Fibroblast of skin of back (primary cell): ENCODE measurements at regions not wholly inside any gene's neighbourhood (a gene's known extent, or its start where the extent isn't known, plus 50 kb on each side); places are given as distances from the start of the nearest gene placed in this dataset.
"Not testable (repeated sequence)": the region's sequence is repeated elsewhere in the genome, so short reads cannot be mapped to it uniquely, and the experiment has no call there.

ENCODE experiments used
- DNase-seq: peaks from one replicate; pipeline ENCODE4 v3.0.0-alpha.2; 2013

DNA sequence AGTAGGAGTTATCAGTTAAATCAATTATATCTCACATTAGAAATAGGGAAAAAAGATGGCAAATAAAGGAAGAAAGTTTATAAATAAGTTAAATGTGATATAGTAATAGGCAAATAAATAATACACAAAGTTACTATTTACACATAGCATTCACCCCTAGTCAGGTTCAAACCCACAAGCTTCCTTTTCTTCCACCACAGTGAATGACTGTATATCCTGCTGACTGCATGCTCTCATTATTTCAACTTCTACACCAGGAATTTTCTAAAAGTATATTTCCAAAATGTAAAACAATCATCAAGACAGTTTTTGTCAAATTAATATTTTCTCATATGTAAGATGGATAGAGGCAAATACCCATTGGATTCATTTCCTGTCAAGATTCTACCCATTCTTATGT is 548.6 kb upstream of the SLITRK5 start:
- DNase-seq = peak; percentile 38

DNA sequence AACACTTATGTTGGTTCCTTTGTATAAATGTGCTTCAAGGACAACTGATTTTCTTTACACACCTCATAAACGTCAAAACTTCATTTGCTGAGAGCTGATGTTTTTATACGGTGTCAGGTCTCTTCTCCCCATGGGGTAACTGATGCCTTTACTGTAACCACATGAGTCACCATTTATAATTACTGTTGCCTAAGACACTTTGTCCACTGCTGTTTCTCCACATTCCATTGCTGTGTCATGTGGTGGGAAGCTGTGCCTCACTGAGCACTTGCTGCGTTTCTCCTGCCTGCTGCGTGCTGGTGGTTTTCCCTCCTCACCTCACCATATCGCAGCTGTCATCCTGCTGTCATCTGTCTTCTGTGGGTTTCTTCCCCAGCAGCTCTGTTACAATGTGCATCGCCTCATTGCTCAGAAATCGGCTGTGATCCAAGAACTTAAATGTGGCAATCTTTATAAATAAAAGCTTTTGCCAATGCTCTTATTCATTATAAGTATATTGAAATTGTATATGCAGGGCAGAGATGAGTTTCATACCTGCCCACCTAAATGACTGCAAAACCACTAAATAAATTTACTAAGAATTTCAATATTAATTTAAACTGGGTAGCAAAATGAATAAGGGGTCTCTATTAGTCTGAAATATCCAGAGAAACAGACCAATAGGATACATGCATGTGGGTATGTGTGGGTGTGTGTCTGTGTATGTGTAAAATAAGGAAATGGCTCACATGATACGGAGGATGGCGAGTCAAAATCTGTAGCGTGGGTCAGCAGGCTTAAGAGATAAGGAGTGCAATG is 547.0 kb upstream of the SLITRK5 start:
- peak; percentile 96 for DNase-seq

DNA sequence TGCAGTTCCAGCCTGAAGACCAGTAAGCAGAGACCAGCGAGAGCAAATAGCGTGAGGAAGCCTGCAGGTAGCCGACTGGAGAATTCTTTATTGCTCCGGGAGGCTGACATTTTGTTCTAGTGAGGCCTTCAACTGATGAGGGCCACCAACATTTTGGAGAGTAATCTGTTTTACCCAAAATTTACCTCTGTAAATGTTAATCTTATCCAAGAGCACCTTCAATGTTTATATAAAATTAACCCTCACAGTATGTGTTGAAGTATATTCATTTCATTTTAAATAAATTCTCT is 546.4 kb upstream of the SLITRK5 start:
- DNase-seq = no peak

DNA sequence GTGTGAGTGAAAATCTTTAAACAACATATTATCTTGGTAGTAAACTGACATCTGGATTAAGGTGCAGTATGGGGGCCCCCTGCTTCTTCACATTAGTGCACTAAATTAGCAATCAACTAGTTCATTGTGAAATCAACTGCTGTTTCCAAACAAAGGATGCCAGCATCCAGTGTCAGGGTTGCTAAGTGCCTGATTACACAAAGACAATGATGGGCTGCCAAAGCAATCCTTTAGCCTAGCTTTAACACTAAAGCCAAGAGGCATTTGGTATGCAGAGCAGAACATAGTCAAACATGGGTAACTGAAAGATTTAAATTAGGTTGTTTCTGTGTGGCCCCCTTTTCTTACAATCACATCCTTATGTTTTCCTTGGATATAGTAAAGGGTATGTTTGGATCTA is 543.1 kb upstream of the SLITRK5 start:
- DNase-seq = no peak

DNA sequence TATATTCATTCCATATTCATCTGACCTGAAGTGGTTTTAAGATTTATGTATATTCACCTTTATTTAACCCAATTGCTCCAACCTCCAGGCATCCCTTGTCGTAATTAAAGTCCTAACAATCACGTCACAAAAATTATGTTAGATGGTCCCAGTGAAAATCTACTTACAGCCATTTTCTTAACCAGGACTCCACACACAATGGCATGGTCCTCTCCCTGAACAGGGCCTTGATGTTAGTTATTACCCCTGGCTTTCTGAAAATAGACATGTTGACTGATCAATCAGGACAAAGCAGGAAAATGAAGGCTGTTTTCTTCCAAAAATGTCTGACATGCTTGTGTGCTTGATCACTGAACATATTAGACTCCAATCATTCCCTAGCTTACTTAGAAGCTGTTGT is 542.7 kb upstream of the SLITRK5 start:
- DNase-seq = no peak

DNA sequence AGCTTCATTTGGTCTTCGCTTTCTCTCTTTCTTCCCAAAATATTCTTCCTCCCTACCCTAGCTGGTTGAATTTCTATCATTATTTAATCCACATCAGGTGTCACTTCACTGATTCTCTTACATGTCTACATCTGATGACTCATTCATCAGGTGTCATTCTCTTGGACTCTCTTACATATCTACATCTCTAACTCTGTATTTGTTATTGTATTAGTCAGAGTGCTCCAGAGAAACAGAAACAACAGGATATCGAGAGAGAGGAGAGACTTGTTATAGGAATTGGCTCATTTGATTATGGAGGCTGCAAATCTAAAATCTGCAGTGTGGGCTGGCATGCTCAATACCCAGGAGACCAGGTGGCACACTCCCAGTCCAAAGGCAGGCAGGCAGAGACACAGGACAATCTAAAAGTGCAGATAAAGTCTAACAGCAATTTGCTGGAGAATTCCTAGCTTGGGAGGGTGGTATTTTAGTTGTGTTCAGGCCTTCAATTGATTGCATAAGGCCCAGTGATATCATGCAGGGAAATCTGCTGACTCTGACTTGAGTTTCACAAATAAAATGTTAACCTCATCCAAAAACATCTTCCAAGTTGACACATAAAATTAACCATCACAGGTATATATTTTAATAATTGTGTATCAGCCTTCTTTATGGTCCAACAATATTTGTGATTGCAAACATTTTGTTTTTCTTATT is 541.4 kb upstream of the SLITRK5 start:
- no peak for DNase-seq

DNA sequence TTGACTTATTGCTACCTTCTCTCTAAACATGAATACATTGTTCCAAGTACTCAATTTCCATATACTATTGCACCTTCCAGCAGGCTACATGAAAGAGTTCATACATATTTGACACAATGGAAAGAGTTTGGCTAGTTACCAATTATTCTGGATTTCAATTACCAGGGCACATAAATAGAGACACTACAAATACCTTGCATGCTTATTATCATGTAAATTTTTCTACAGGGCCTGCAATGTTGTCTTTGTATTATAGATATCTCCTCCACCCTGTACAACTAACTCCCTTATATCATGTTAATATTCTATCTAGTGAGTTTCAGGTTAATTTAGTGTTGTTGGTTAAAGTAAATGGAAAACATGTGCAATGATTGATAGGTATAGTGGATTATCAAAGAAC is 540.7 kb upstream of the SLITRK5 start:
- DNase-seq = no peak

DNA sequence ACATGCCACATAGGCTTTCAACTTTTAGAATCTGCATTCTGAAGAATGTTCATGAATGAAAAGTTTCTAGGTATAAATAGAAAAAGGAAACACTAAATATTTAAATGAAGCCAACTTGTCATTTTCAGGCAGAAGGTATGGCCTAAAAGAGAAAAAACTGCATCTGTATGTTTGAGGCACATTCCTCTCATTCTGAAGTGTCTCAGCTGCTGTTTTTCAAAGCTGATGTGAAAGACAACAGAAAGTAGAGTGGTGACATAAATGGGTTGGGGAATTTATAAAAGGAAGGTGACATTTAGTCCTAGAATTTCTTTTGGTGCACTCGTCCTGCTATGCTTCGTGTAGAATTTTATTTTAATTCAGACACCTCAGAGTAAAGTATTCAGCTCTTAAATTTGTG is 539.6 kb upstream of the SLITRK5 start:
- DNase-seq = no peak

DNA sequence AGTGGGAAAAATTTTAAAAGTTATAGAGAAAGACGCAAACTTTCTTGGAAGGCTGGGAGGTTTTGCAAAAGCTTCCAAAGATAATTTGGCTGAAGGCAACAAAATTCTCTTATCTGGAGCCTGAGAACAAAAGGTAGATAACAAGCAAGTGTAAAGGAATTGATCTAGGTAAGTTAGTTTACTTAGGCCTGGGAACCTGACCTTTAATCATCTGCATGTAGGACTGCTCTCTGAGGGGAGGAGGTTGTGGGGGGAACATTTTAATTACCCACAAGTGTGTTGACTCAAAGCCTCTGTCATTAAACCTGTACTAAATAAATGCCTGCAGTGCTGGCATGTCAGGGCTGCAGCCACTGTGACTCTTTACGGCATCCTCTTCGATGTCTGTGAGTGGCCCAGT is 532.3 kb upstream of the SLITRK5 start:
- DNase-seq = no peak

DNA sequence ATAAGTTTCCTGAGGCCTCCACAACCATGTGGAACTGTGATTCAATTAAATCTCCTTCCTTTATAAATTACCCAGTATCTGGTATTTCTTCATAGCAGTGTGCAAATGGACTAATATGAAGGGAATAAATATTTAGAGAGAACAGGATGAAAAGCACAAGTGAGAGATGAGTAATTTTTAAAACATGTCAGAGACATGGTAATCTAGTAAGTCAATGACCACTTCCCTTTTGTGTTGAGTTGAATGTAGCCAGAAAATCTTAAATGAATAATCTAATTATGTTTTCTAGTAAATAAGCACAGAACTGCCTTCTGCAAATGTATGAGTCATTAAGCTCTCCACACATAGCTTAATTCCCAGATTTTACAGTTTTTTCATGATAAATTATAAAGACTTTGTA is 524.1 kb upstream of the SLITRK5 start:
- peak; percentile 20 for DNase-seq

DNA sequence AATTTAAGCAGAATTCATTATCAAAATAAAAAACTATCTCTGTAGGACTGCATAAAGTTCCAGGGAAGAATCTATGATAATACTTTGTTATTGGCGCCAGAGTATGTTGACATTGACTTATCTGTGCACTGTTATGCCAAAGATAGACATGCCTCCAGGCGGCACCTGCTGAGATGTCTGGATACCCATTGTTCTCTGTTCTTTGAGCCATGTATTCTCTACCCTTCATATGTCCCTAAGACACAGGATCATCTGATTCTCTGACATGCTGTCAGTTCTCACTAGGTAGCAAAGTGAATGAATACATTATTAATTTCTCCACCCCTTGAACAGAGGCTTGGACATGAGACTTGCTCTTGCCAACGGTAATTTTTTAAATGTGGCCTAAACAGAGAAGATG is 517.8 kb upstream of the SLITRK5 start:
- no peak for DNase-seq

DNA sequence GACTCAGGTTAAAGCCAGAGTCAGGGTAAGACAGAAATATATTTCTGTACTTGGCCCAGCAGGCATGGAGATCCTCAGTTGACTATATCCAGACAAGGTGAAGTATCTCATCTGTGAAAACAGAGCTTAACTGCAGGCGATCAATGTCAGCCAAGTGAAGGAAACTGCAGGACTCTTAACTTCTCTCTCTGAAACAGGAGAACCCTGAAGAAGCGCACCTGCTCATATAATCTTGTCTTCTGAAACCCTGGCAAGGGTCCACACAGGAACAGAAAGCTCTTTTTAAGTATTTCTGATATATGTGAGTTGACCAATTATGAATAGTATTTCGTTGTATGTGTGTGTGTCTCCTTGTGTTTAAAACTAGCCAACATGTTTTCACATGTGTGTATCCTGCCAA is 504.8 kb upstream of the SLITRK5 start:
- no peak for DNase-seq

DNA sequence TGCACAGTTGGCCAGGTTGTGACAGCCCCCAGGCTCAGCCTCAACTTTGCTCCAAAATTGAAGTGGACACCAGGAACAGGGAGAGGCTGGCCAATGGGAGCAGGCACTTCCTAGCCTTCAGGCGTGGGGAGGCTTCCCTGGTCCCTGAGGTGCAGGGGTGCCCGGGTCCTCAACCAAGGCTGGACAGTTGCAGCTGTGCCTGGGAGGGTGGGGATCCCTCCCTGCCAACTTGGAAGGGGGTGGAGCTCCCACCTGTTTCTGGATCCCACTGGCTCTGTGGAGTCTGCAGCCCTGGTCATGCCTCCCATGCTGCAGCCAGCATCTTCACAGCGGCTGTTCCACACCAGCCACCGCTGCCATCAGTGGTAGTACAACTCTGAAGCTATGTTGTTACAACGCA is 502.8 kb upstream of the SLITRK5 start:
- DNase-seq = no peak

DNA sequence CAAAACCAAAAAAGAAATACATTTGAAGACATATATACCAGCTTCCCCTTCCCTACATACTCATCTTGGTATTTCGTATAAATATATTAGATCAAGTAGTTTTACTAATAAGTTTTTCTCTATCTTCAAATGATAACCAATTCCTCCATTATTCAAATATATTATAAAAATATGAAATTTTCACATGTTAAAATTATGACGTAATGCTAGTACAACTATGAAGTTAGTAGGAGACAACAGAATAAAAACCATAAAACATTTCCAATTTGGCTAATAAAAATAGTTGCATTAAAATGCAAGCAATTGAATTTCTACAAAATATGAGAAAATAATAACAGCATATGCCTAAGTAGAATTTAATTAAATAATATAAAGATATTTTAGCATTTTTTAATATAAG is 501.8 kb upstream of the SLITRK5 start:
- no peak for DNase-seq

DNA sequence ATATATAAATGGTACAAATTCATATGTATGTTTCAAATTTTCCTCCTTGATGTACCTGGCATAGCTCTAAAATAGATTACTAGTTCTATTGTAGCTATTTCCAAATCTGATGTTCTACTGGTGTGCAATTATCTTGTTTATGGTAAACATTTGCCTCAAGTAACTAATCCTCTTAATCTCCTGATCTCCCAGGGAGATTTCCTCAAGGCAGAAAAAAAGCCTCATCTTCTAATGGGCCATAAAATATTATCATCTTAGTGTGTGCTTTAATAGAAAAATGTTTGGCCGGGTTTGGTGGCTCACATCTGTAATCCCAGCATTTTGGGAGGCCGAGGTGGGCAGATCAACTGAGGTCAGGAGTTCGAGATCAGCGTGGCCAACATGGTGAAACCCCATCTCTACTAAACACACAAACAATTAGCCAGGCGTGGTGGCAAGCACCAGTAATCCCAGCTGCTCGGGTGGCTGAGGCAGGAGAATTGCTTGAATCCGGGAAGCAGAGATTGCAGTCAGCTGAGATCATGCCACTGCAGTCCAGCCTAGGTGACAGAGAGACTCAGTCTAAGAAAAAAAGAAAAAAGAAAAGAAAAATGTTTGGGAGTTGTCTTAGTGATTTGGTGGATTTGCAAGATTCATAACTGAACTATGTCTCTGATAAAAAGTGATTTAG is 498.9 kb upstream of the SLITRK5 start:
- no peak for DNase-seq

DNA sequence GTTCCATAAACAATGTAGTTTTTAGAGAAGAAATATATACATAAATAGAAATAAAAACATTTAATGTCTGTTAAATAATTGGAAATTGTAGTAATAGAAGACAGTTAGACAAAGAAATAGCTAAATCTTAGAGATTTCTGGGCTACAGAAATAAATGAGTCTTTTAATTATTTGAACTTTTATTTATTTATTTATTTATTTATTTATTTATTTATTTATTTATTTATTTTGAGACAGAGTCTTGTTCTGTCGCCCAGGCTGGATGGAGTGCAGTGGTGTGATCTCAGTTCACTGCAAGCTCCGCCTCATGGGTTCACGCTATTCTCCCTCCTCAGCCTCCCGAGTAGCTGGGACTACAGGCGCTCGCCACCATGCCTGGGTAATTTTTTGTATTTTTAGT is 486.0 kb upstream of the SLITRK5 start:
- DNase-seq = not testable (repeated sequence)

DNA sequence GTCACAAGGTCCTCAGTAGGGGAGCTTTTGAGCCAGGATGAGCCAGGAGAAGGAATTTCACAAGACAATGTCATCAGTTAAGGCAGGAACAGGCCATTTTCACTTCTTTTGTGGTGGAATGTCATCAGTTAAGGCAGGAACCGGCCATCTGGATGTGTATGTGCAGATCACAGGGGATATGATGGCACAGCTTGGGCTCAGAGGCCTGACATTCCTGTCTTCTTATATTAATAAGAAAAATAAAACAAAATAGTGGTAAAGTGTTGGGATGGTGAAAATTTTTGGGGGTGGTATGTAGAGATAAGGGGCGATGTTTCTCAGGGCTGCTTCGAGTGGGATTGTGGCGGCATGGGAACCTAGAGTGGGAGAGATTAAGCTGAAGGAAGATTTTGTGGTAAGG is 484.5 kb upstream of the SLITRK5 start:
- DNase-seq = not testable (repeated sequence)

DNA sequence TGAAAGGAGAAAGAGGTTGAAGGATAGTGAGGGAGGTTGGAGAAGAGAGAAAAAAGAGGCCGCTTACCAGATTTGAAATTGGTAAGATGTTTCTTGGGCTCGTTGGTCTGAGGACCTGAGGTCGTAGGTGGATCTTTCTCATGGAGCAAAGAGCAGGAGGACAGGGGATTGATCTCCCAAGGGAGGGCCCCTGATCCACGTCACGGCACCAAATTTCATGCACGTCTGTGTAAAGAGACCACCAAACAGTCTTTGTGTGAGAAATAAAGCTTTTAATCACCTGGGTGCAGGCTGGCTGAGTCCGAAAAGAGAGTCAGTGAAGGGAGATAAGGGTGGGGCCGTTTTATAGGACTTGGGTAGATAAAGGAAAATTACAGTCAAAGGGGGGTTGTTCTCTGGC is 479.7 kb upstream of the SLITRK5 start:
- not testable (repeated sequence) for DNase-seq

DNA sequence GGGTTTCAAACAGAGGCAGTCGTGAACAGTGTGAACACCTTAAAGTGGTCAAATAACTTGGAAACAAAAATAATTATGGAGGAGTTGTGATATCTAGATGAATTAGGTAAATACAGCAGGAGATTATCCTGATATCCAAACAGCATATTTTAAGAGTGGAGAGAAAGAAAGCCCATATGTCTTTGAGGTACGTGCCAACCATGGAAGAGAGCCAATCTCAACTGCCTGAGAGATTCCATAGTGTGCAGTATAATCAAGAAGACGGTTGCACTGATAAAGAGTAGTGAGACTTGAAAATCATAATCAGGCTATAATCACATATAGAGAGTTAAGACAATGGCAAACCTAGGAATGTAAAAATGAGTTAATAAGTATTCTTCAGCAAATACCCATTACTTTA is 472.8 kb upstream of the SLITRK5 start:
- DNase-seq = no peak

DNA sequence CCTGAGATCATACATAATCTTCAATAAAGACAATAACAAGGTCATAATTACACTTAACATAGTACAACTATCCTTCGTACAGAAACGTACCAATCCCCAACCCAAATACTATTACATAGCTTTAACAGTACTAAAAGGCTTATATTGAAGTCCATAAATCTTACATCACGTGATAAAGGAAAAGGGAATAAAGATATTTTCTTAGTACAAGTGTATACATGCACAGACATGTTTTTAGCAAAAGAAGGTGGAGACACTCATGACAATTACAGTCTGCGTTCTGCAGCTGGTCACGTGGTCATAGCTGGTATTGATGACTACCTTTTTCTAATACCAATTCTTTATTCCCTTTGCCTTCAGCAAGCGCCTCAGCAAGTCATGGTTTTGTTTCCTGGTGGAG is 464.5 kb upstream of the SLITRK5 start:
- DNase-seq = no peak

DNA sequence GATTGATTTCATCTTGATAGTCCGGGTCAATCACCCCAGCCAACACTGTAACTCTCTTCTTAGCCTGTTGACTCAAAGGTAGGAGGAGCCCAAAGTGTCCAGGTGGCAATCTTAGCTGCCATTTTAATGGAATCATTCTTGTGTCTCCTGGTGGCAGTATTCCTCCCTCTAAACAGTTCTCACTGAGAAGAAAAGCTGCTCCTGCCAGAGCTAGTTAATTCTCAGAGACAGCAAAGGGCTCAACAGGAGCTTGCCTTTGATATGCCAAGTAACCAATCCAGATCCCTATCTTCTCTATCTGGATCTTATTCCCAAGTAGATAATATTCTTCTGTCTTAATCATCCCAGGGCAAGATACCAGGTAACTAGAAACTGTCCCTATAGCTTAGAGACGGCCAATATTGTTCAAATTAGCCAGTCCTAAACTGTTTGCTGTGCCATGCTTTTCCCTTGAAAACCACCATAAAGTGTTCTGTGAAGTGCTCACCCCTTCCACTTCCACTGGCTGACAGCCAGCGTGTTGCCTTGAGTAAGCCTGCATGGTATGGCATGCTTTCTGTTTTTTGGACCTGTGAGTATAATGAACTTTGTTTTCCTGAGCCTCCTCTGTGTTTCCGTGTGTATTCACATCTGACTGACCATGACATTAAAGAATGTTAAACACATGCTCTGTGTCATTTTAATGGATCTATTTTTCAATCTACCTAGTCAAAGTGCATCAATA is 463.7 kb upstream of the SLITRK5 start:
- DNase-seq = no peak

DNA sequence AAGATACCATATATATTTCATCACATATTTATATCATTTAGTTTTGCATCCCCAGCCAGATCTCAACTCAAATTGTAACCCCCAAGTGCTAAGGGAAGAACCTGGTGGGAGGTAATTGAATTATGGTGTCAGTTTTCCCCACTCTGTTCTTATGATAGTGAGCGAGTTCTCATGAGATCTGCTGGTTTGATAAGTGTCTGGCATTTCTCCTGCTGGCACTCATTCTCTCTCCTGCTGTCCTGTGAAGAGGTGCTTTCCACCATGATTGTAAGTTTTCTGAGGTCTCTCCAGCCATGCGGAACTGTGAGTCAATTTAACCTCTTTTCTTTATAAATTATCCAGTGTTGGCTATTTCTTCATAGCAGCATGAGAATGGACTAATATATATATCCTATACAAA is 462.5 kb upstream of the SLITRK5 start:
- DNase-seq = no peak

DNA sequence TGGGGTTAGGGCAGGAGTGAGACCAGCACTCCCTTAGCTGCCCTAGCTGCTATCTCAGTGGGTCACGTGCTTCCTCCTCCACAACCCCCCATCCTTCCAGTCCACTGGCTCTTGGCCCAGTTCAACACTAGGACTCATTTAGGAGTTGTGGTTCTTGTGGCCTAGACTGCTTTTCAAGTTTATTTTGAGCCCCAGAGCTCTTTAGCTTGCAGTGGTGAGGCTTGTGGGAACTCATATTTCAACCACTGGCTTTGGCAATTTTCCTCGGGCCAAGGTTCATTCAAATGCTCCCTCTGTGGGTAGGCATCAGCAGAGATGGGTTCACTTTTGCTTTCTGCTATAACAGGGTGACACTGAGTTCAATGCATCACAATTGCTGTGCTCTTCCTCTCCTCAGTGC is 436.2 kb upstream of the SLITRK5 start:
- DNase-seq = peak; percentile 24
